NCI-H146 treated with DMSO at 0.1 percent for 48 hours (cell line): ENCODE measurements at regions not wholly inside any gene's neighbourhood (a gene's known extent, or its start where the extent isn't known, plus 50 kb on each side); places are given as distances from the start of the nearest gene placed in this dataset.

Experiments
- DNase-seq: peaks from one replicate; lab custom pipeline; 2025; ENCODE audit not compliant: unreplicated experiment; lab: John Stamatoyannopoulos, UW

- no peak for DNase-seq
Observed at GRCh38 chr21:18950045-18950740, 546.6 kb upstream of the TMPRSS15 start.

- DNase-seq = no peak
Observed at GRCh38 chr21:18951271-18952038, 547.9 kb upstream of the TMPRSS15 start.

DNA sequence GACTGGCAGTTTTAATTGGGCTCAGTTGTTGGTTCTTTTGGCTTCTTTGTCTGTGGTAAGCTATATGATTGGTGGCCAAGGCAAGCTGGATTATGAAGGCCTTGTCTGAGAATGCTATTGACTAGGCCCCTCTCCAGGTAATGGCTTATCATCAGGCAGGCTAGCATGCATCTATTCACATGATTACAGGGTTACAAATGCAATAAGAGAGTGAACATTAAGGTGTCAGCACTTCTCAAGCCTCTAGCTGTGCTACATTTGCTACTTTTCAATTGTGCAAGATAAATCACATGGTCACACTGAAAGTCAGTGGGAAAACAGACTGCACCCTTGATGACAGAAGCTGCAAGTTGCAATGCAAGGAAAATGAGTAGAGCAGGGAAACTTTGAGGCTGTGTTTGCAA is 550.9 kb upstream of the TMPRSS15 start:
- no peak for DNase-seq

- no peak for DNase-seq
Observed at GRCh38 chr21:18959817-18960216, 556.2 kb upstream of the TMPRSS15 start.

GRCh38 chr21:18960306-18960705 is 556.7 kb upstream of the TMPRSS15 start:
- DNase-seq = no peak

DNA sequence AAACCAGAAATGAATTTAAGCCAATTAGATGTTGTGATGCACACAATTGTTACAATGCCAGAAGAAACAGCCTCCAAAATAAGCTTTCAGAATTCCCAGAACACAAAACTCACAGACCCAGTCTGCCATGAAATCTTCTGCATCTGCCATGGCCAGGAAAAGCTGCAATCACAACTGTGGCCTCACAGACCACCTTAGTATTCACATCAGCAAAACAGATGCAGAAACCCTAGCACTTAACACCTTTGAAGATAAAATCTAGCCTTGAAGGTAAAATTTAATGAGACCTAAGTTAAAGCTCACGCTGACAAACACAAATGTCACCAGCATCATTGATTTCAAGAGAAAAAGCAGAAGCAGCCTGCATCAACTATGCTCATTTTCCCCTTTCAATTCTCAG is 566.8 kb upstream of the TMPRSS15 start:
- DNase-seq = no peak

DNA sequence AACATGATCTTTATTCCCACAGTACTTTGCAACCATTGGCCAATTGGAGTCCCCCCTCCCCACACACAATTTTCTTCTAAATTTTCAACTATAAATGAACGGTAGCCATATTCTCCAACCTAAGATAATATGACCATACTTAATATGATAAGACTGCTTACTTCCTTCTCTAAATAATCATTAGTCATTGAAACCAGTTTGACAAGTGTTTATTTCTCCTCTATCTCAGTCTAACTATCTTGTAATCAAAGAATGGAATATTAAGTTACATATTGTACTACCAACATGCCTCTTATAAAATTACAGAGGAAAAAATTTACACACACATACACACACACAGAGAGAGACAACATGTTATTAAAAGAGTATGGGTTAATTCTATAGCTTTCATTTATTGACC is 567.4 kb upstream of the TMPRSS15 start:
- no peak for DNase-seq

DNA sequence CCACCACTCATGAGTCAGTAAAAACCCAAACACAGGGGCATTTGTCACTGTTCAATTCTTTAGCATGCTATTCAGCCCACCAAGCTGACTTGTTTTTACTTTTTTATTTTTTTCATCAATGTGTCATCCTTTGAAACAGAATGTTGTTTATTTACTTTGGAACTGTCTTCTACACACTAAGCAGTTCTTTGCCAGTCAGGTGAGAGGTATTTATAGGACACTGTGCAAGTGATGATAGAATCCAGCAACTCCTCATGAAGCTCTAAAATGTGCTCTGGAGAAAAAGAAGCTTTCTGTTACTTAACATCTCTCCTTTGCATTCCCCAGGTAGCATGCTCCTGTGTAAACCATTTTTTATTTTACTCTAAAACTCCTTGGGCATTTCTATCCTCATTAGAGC is 582.0 kb upstream of the TMPRSS15 start:
- DNase-seq = no peak

- no peak for DNase-seq
Observed at GRCh38 chr21:18986197-18986596, 582.6 kb upstream of the TMPRSS15 start.

GRCh38 chr21:18987520-18988026 is 584.0 kb upstream of the TMPRSS15 start:
- DNase-seq = no peak

- DNase-seq = no peak
Observed at GRCh38 chr21:18989953-18990495, 586.4 kb upstream of the TMPRSS15 start.

DNA sequence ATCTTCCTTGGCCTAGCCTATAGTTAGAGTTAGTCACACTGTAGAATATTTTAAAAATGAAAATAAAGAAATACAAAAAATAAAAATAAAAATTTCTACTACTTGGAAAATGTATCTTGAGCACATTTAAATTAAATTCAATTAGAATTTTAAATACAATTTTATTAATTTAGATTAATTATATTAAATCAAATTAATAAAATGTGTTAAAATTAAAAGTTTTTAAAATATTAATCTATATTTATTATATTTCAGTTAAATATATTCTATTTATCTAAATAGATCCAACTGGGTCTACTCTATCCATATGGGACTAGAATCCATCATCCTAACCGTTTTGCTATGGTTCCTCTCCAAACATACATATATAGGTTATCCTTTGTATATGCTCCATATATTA is 588.3 kb upstream of the TMPRSS15 start:
- no peak for DNase-seq

DNA sequence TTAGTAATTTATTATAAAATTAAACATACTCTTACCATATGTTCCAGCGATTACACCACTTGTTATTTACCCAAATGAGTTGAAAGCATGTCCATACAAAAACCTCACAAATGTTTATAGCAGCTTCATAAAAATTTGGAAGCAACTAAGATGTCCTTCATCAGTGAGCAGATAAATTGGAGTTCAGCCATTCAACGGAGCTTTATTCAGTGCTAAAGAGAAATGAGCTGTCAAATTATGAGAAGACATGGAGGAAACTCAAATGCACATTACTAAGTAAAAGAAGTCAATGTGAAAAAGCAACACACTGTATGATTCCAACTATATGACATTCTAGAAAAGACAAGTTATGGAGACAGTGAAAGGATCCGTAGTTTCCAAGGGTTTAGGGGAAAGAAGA is 606.7 kb upstream of the TMPRSS15 start:
- no peak for DNase-seq

- no peak for DNase-seq
Observed at GRCh38 chr21:19010996-19011395, 607.4 kb upstream of the TMPRSS15 start.

DNA sequence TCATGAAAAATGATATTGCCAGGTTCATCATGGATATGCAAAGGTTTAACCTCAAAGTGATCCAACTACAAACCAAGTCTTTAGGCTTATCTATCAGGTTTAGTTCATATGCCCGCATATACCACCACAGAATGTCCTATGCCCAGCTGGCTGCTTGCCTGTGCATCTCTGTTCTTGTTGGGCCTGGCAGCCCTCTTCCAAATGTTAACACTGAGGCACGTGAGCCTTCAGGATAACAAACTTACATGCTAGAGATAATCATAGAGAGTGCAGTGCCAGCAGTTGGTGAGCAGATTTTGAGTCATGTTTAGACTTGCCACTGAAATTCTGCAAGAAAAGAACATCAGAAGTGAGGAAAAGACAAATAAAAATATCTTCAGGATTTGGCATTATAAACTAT is 607.9 kb upstream of the TMPRSS15 start:
- DNase-seq = no peak

GRCh38 chr21:19013916-19014315 is 610.3 kb upstream of the TMPRSS15 start:
- DNase-seq = no peak

DNA sequence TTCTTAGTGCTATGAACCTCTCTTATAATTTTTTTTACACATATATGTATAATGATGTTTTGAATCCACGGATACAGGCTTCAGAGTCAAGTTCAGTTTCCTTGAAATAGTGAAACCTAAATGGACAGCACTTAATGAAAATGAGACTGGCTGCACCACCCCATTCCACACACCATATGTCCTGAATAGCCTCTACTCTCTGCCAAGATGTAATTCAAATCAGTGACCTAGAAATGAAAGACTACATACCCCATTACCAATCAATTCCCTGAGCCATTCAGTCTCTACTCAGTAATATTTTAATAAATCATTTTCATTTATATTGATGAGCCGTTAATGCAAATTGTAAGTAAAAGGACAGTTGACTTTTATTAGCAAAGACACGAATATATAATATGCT is 614.9 kb upstream of the TMPRSS15 start:
- no peak for DNase-seq

- DNase-seq = no peak
Observed at GRCh38 chr21:19022978-19023377, 619.4 kb upstream of the TMPRSS15 start.

GRCh38 chr21:19026911-19027310 is 623.3 kb upstream of the TMPRSS15 start:
- no peak for DNase-seq

DNA sequence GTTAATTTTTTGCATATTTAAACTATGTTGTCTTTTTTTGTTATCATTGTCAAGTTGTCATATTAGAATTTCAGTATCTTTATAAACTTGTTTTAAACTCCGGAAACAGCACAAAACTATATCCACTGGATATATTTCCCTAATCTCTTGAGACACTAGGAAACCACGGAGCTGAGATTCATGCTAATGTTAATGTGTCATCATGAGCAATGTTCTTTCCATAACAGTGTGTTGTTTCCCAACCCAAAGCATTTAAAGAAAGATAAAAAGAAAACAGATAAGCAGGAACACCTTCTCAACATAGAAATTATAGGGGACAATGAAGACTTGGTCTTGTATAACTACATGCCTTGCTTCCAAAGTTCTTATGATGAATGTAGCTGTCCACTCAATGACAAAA is 626.2 kb upstream of the TMPRSS15 start:
- no peak for DNase-seq

DNA sequence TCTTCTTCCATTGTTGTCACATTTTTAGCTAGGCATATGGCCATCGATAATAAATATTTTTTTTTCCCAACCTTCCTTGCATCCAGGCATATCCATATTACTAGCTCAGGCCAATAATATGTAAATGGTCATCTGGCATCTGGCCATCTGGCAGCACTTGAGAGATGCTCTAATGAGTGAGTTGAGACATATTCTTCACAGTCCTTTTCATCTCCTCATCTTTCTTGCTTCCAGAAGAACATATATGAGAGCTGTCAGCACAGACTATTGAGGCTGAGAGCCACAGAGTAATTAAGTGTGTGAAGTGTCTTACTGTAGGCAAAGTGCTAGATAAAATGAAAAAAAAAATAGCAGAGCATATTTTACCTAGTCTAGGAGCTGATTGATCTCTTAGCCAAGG is 628.4 kb upstream of the TMPRSS15 start:
- no peak for DNase-seq

DNA sequence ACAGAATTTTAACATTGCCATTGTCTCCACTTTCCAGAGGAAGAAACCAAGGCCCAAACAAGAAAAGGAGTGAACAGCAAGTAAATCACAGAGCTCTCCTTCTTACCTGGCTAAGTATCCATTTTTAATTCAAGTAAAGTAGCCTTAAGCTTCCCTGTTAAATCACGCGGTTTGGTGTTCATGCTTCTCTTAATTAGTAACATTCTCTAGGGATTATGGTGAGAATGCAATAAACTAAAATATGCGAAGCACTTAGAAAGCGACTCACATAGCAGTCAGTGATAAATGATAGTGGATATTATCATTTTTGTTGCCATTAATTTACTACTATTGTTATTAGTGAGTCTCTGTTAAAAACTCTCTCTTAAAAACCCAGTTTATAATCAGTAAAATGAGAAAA is 630.5 kb upstream of the TMPRSS15 start:
- no peak for DNase-seq
